ENCODE measurements at regions not wholly inside any gene's neighbourhood (a gene's known extent, or its start where the extent isn't known, plus 50 kb on each side); places are given as distances from the start of the nearest gene placed in this dataset.

DNA sequence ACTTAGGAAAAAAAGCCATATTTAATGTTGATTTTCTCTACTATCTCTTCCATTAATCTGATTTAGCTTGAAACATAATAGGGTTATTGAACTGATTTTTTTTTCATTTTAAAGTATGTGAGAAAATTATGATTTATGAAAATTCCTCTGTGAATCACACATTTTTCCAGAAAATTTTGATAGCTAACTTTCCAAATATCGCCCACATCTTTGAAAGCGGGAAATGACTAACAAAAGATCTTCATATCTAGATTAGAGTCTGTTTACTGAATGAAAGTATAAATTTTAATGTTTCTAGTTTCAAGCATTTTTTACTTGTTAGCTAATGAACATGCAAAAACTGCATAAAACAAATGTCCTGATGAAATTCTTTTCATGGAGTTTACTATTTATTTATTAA, 97.4 kb downstream of the POSTN start:
- Histone ChIP-seq H3K36me3 (ENCODE audit: control insufficient read depth in 2 of 3, insufficient read depth in 3 of 3, low read length in 3 of 3) (no peaks in the 10 kb centered on the region), H3K9ac (ENCODE audit: low read length in 3 of 3) (no peak overlapping the region), H3K27me3 (ENCODE audit: control insufficient read depth, insufficient read depth, low read length) (no peaks in the 10 kb centered on the region), H3K9me3 (ENCODE audit: control insufficient read depth in 2 of 3, insufficient read depth in 1 of 3, low read length in 3 of 3) (no peaks in the 10 kb centered on the region), H3K4me3 (ENCODE audit: low read length in 3 of 3) (no peak overlapping the region), H3K27ac (ENCODE audit: low read depth in 2 of 2, low read length in 2 of 2) (no peak overlapping the region), H3K4me1 (ENCODE audit: control insufficient read depth in 2 of 3, insufficient read depth in 2 of 3, low read depth in 1 of 3, low read length in 3 of 3) (no peaks in the 10 kb centered on the region)
- no peak for FAIRE-seq
- DNase-seq, result no peak
- TF ChIP-seq CTCF (IDR thresholded peaks at IDR 0.05; ENCODE audit: borderline replicate concordance, extremely low read depth, insufficient read depth), result no peak
- intact Hi-C loops (cut with DNase I), result no loop called here

DNA sequence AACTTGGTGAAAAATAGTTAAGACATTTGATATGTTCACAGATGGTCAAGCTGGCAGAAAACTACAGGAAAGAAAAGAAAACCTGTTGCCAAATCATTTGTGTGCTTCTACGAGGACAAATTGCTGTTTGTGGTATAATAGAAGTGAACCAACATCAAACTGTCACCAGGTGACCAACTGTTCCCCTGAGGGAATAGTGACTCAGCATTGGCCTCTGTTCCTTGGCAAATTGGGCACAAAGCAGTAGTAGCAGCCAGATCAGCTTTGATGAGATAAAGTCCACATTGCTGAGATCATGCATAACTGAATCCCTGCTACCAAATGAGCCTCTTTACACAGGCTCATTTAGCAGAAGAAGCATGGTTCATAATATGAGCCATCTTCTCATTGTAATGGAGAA, 103.5 kb downstream of the POSTN start:
- H3K9me3 ChIP-seq (ENCODE audit: control insufficient read depth in 2 of 3, insufficient read depth in 1 of 3, low read length in 3 of 3), result no peaks in the 10 kb centered on the region
- H3K4me1 ChIP-seq (ENCODE audit: control insufficient read depth in 2 of 3, insufficient read depth in 2 of 3, low read depth in 1 of 3, low read length in 3 of 3), result no peaks in the 10 kb centered on the region
- DNase-seq (no peak), FAIRE-seq (no peak)
- TF ChIP-seq CTCF (IDR thresholded peaks at IDR 0.05; ENCODE audit: borderline replicate concordance, extremely low read depth, insufficient read depth), result no peak
- no peaks in the 10 kb centered on the region for H3K27me3 ChIP-seq (ENCODE audit: control insufficient read depth, insufficient read depth, low read length)
- H3K27ac ChIP-seq (ENCODE audit: low read depth in 2 of 2, low read length in 2 of 2), result no peak overlapping the region
- H3K4me3 ChIP-seq (ENCODE audit: low read length in 3 of 3), result no peak overlapping the region
- intact Hi-C loops (cut with DNase I), result no loop called here
- no peaks in the 10 kb centered on the region for H3K36me3 ChIP-seq (ENCODE audit: control insufficient read depth in 2 of 3, insufficient read depth in 3 of 3, low read length in 3 of 3)
- no peak overlapping the region for H3K9ac ChIP-seq (ENCODE audit: low read length in 3 of 3)

- no peak overlapping the region for H3K4me3 ChIP-seq (ENCODE audit: low read length in 3 of 3)
- H3K9ac ChIP-seq (ENCODE audit: low read length in 3 of 3), result no peak overlapping the region
- no peaks in the 10 kb centered on the region for H3K36me3 ChIP-seq (ENCODE audit: control insufficient read depth in 2 of 3, insufficient read depth in 3 of 3, low read length in 3 of 3)
- no peak for TF ChIP-seq CTCF (IDR thresholded peaks at IDR 0.05; ENCODE audit: borderline replicate concordance, extremely low read depth, insufficient read depth)
- DNase-seq, result no peak
- no peak for FAIRE-seq
- no peak overlapping the region for H3K27ac ChIP-seq (ENCODE audit: low read depth in 2 of 2, low read length in 2 of 2)
- H3K27me3 ChIP-seq (ENCODE audit: control insufficient read depth, insufficient read depth, low read length), result no peaks in the 10 kb centered on the region
- no peaks in the 10 kb centered on the region for H3K4me1 ChIP-seq (ENCODE audit: control insufficient read depth in 2 of 3, insufficient read depth in 2 of 3, low read depth in 1 of 3, low read length in 3 of 3)
- intact Hi-C loops (cut with DNase I), result no loop called here
- no peaks in the 10 kb centered on the region for H3K9me3 ChIP-seq (ENCODE audit: control insufficient read depth in 2 of 3, insufficient read depth in 1 of 3, low read length in 3 of 3)
These were observed 104.8 kb downstream of the POSTN start for GRCh38 chr13:37493775-37494174.

DNA sequence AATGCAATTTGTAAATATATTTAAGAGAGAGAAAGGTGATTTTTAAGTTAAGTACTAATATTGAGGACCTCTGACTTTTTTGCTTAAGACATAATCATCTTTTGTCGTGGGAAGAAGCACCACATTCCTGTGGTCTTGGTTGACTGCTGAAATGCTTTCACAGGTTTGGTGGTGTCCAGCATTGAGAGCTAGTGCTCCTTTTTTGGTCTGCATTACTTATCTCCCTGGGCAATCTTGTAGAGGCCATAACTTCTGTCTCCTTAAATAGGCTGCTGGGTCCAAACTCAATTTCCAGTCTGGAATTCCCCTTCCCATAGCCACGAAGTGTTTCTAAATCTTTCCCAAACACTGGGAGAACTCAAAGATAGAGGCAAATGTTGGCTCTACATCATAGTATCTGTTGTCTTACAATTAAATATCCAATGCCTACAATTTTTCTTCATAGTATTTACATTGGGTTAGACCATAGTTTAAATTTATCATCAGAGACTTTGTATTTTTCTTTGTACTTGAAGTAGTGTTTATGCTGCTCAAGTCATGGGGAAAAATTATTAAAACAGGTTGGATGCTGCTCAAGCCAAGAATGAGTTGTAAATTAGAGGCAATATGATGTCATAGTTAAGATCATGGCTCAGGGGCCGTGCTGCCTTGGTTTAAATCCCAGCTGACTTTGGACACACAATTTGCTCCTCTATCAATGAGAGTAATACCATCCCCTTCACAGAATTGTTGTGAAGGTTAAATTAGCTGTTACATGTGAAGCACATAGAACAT, 105.6 kb downstream of the POSTN start:
- intact Hi-C loops (cut with DNase I), result no loop called here
- TF ChIP-seq CTCF (IDR thresholded peaks at IDR 0.05; ENCODE audit: borderline replicate concordance, extremely low read depth, insufficient read depth), result no peak
- no peak for DNase-seq

More for the DNA sequence above, 105.6 kb downstream of the POSTN start:
- no peak overlapping the region for H3K4me3 ChIP-seq (ENCODE audit: low read length in 3 of 3)
- no peak for FAIRE-seq
- no peaks in the 10 kb centered on the region for H3K4me1 ChIP-seq (ENCODE audit: control insufficient read depth in 2 of 3, insufficient read depth in 2 of 3, low read depth in 1 of 3, low read length in 3 of 3)
- H3K27me3 ChIP-seq (ENCODE audit: control insufficient read depth, insufficient read depth, low read length), result no peaks in the 10 kb centered on the region
- H3K36me3 ChIP-seq (ENCODE audit: control insufficient read depth in 2 of 3, insufficient read depth in 3 of 3, low read length in 3 of 3), result no peaks in the 10 kb centered on the region
- H3K27ac ChIP-seq (ENCODE audit: low read depth in 2 of 2, low read length in 2 of 2), result no peak overlapping the region
- H3K9ac ChIP-seq (ENCODE audit: low read length in 3 of 3), result no peak overlapping the region
- H3K9me3 ChIP-seq (ENCODE audit: control insufficient read depth in 2 of 3, insufficient read depth in 1 of 3, low read length in 3 of 3), result no peaks in the 10 kb centered on the region
